Fibroblast of lung (primary cell): ENCODE measurements at regions not wholly inside any gene's neighbourhood (a gene's known extent, or its start where the extent isn't known, plus 50 kb on each side); places are given as distances from the start of the nearest gene placed in this dataset.
A peak's percentile ranks its signal among the peaks of the same experiment; 100 is the strongest.

ENCODE experiments used
- DNase-seq, 2 donors: peaks; one replicate each; pipeline versions ENCODE4 v3.0.0 to v3.0.0-alpha.2; 2010; ENCODE audit warnings: low read depth in 2 of 2
- H2AFZ ChIP-seq: 2 replicates; pipeline ENCODE4 v1.5.1; 2012; ENCODE audit warnings: low read length, control low read depth, inconsistent platforms
- H3K27ac ChIP-seq: 2 replicates; pipeline ENCODE4 v1.5.1; 2011; ENCODE audit warnings: low read length, control low read depth; ENCODE audit not compliant: insufficient read depth
- H3K27me3 ChIP-seq: 2 replicates; pipeline ENCODE4 v1.5.1; 2011; ENCODE audit warnings: mild to moderate bottlenecking, low read length; ENCODE audit not compliant: control insufficient read depth, insufficient read depth
- H3K36me3 ChIP-seq: 2 replicates; pipeline ENCODE4 v1.5.1; 2011; ENCODE audit warnings: low read length; ENCODE audit not compliant: control insufficient read depth, insufficient read depth
- H3K4me1 ChIP-seq: 2 replicates; pipeline ENCODE4 v1.5.1; 2011; ENCODE audit warnings: low read length; ENCODE audit not compliant: control insufficient read depth, insufficient read depth; ENCODE audit errors: extremely low read depth
- H3K4me2 ChIP-seq: 2 replicates; pipeline ENCODE4 v1.5.1; 2011; ENCODE audit warnings: low read length, control low read depth; ENCODE audit not compliant: insufficient read depth; ENCODE audit errors: extremely low read depth
- H3K4me3 ChIP-seq, 4 experiments: fragments of 200-600 bp in 1 of 4; sonication (generic) in 1 of 4; replicated peaks in 1 of 4; 2 replicates each; pipeline ENCODE4 v1.5.1; 2011 to 2016; ENCODE audit warnings: low read length in 4 of 4, low read depth in 3 of 4, mild to moderate bottlenecking in 3 of 4, control low read depth in 2 of 4, inconsistent platforms in 1 of 4, mixed read lengths in 1 of 4; ENCODE audit not compliant: insufficient read depth in 1 of 4; ENCODE audit errors: control extremely low read depth in 1 of 4
- H3K79me2 ChIP-seq: 2 replicates; pipeline ENCODE4 v1.5.1; 2012; ENCODE audit warnings: mild to moderate bottlenecking, low read length, inconsistent platforms; ENCODE audit not compliant: control insufficient read depth, insufficient read depth
- H3K9ac ChIP-seq: 2 replicates; pipeline ENCODE4 v1.5.1; 2011; ENCODE audit warnings: mild to moderate bottlenecking, low read length, control low read depth; ENCODE audit not compliant: insufficient read depth
- H3K9me3 ChIP-seq: 2 replicates; pipeline ENCODE4 v1.5.1; 2012; ENCODE audit warnings: low read depth, low read length; ENCODE audit not compliant: control insufficient read depth, insufficient read depth
- H4K20me1 ChIP-seq: 2 replicates; pipeline ENCODE4 v1.5.1; 2011; ENCODE audit warnings: low read length; ENCODE audit not compliant: control insufficient read depth, insufficient read depth; ENCODE audit errors: extremely low read depth
- CTCF ChIP-seq, 2 donors: IDR thresholded peaks in 1 of 2; conservative IDR thresholded peaks in 1 of 2; 1 replicate in 1 of 2; 2 replicates in 1 of 2; pipeline ENCODE4 v1.5.1; 2011 to 2012; ENCODE audit warnings: low read length in 2 of 2, control low read depth in 1 of 2, inconsistent platforms in 1 of 2, low read depth in 1 of 2, mild to moderate bottlenecking in 1 of 2
- EZH2 ChIP-seq: IDR thresholded peaks from 2 replicates; pipeline ENCODE4 v1.5.1; 2012; ENCODE audit warnings: low read length, control low read depth, mild to moderate bottlenecking; ENCODE audit errors: missing control alignments

GRCh38 chr10:4294271-4294670 lies 509.3 kb upstream of the KLF6 start:
- Histone ChIP-seq H2AFZ (no peak overlapping the region), H3K9ac (no peak overlapping the region), H3K36me3 (no peaks in the 10 kb centered on the region), H3K9me3 (no peaks in the 10 kb centered on the region), H4K20me1 (no peaks in the 10 kb centered on the region), H3K27me3 (no peaks in the 10 kb centered on the region), H3K4me3 (no peak overlapping the region), H3K27ac (no peak overlapping the region), H3K79me2 (no peaks in the 10 kb centered on the region), H3K4me1 (no peaks in the 10 kb centered on the region), H3K4me2 (no peak overlapping the region)
- DNase-seq, result no peak
- TF ChIP-seq EZH2 (no peak), CTCF (conservative IDR thresholded peaks at IDR 0.05 in 1 of 2, IDR thresholded peaks at IDR 0.05 in 1 of 2; ENCODE audit: low read depth in 1 of 2, low read length in 2 of 2) (no peak)

DNA sequence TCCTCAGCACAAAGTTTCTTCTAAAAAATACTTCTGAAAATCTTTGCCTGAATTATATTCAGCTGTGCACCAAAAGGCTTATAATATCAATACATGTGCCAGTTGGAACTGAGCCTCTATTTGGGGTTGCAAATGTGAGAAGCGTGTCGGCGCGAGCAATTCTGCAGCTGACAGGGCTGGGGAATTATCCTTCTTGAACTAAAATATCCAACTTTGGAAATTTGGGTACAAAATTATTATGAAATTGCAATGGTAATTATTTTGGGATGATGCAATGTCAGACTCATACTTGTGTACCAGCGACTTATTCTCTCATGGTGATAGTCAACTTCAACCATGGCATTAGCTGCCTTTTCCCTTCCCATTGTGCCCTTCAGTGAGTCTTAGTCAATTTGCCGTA lies 507.0 kb upstream of the KLF6 start:
- no peaks in the 10 kb centered on the region for H3K27me3 ChIP-seq
- no peaks in the 10 kb centered on the region for H3K4me1 ChIP-seq
- H3K9me3 ChIP-seq, result no peaks in the 10 kb centered on the region
- H3K9ac ChIP-seq, result no peak overlapping the region
- H2AFZ ChIP-seq, result no peak overlapping the region
- TF ChIP-seq CTCF (conservative IDR thresholded peaks at IDR 0.05 in 1 of 2, IDR thresholded peaks at IDR 0.05 in 1 of 2; ENCODE audit: low read depth in 1 of 2, low read length in 2 of 2) (no peak), EZH2 (no peak)
- no peak overlapping the region for H3K4me3 ChIP-seq
- peak in 1 of 2 donors; percentile 70 for DNase-seq
- no peak overlapping the region for H3K27ac ChIP-seq
- H3K4me2 ChIP-seq, result no peak overlapping the region
- H4K20me1 ChIP-seq, result no peaks in the 10 kb centered on the region
- H3K36me3 ChIP-seq, result no peaks in the 10 kb centered on the region
- no peaks in the 10 kb centered on the region for H3K79me2 ChIP-seq

GRCh38 chr10:4285121-4285520 lies 500.1 kb upstream of the KLF6 start:
- H2AFZ ChIP-seq, result no peak overlapping the region
- no peaks in the 10 kb centered on the region for H3K27me3 ChIP-seq
- no peaks in the 10 kb centered on the region for H3K79me2 ChIP-seq
- H3K9me3 ChIP-seq, result no peaks in the 10 kb centered on the region
- H3K4me3 ChIP-seq, result no peak overlapping the region
- no peaks in the 10 kb centered on the region for H4K20me1 ChIP-seq
- H3K36me3 ChIP-seq, result no peaks in the 10 kb centered on the region
- no peak overlapping the region for H3K4me2 ChIP-seq
- DNase-seq, result no peak
- H3K27ac ChIP-seq, result peak overlapping the region; percentile 71
- TF ChIP-seq CTCF (conservative IDR thresholded peaks at IDR 0.05 in 1 of 2, IDR thresholded peaks at IDR 0.05 in 1 of 2; ENCODE audit: low read depth in 1 of 2, low read length in 2 of 2) (no peak), EZH2 (no peak)
- peaks cover 27% of the 10 kb centered on the region for H3K4me1 ChIP-seq
- H3K9ac ChIP-seq, result no peak overlapping the region
